GM12878 (cell line): ENCODE measurements at regions not wholly inside any gene's neighbourhood (a gene's known extent, or its start where the extent isn't known, plus 50 kb on each side); places are given as distances from the start of the nearest gene placed in this dataset.

ENCODE experiments used
- NRF1 ChIP-seq: conservative IDR thresholded peaks from 2 replicates; pipeline ENCODE4 v1.6.1; 2011; ENCODE audit warnings: mild to moderate bottlenecking, low read depth, low read length, improper control_type of control experiment
- POLR2A ChIP-seq: IDR thresholded peaks from 2 replicates; pipeline ENCODE4 v1.6.1; 2011; ENCODE audit warnings: low read depth, mild to moderate bottlenecking, low read length
- TF ChIP-seq, protein P1 (sequence below), 3 experiments: IDR thresholded peaks in 2 of 3; conservative IDR thresholded peaks in 1 of 3; 2 replicates each; pipeline ENCODE4 v1.5.1; 2011; ENCODE audit warnings: low read depth in 3 of 3, low read length in 3 of 3, mild to moderate bottlenecking in 3 of 3, control low read depth in 2 of 3, moderate library complexity in 2 of 3, inconsistent platforms in 1 of 3, mixed read lengths in 1 of 3; ENCODE audit not compliant: control insufficient read depth in 2 of 3, insufficient read depth in 1 of 3; ENCODE audit errors: extremely low read depth in 1 of 3
- TF ChIP-seq, protein P2 (sequence below): fragments of 450-650 bp; IDR thresholded peaks from 2 replicates; pipeline ENCODE4 v1.6.1; 2016; ENCODE audit warnings: mild to moderate bottlenecking

DNA sequence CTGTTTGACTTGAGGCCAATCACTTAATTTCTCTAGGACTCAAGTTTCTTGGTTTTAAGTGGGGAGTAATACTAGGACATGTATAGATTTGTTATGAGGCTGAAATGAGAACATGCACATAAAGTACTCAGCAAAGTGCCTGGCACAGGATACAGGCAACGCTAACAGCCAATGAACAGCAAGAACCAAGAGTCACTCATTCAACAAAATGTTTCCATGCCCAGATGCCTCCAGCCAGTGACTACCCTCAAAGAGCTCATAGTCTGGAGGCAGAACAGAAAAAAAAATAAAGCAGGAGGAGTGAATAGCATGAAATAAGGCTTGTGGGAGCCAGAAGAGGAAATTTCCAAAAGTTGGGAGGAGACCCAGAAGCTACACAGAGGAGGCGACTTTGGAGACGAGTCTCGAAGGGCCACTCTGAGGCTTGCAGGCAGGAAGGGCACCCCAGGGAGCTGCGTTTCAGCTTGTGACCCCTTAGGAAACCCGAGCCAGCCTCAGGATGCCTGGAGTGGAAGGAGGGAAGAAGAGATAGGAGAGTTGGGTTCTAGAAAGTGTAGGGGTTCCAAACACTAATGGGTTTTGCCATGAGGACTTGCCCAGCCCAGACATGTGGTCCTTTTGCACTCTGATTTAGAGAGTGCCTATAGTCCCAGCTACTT lies 70.0 kb downstream of the CXCL12 start:
- TF ChIP-seq, protein P1, sequence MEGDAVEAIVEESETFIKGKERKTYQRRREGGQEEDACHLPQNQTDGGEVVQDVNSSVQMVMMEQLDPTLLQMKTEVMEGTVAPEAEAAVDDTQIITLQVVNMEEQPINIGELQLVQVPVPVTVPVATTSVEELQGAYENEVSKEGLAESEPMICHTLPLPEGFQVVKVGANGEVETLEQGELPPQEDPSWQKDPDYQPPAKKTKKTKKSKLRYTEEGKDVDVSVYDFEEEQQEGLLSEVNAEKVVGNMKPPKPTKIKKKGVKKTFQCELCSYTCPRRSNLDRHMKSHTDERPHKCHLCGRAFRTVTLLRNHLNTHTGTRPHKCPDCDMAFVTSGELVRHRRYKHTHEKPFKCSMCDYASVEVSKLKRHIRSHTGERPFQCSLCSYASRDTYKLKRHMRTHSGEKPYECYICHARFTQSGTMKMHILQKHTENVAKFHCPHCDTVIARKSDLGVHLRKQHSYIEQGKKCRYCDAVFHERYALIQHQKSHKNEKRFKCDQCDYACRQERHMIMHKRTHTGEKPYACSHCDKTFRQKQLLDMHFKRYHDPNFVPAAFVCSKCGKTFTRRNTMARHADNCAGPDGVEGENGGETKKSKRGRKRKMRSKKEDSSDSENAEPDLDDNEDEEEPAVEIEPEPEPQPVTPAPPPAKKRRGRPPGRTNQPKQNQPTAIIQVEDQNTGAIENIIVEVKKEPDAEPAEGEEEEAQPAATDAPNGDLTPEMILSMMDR (IDR thresholded peaks at IDR 0.05 in 2 of 3, conservative IDR thresholded peaks at IDR 0.05 in 1 of 3; ENCODE audit: control insufficient read depth in 2 of 3, extremely low read depth in 1 of 3, insufficient read depth in 1 of 3, low read depth in 3 of 3, low read length in 3 of 3), result no peak
- TF ChIP-seq NRF1 (no peak), POLR2A (no peak)
- TF ChIP-seq, protein P2, sequence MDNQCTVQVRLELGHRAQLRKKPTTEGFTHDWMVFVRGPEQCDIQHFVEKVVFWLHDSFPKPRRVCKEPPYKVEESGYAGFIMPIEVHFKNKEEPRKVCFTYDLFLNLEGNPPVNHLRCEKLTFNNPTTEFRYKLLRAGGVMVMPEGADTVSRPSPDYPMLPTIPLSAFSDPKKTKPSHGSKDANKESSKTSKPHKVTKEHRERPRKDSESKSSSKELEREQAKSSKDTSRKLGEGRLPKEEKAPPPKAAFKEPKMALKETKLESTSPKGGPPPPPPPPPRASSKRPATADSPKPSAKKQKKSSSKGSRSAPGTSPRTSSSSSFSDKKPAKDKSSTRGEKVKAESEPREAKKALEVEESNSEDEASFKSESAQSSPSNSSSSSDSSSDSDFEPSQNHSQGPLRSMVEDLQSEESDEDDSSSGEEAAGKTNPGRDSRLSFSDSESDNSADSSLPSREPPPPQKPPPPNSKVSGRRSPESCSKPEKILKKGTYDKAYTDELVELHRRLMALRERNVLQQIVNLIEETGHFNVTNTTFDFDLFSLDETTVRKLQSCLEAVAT, result no peak
